PC-9 (cell line): ENCODE measurements at regions not wholly inside any gene's neighbourhood (a gene's known extent, or its start where the extent isn't known, plus 50 kb on each side); places are given as distances from the start of the nearest gene placed in this dataset.

Experiments used
- BruUV-seq: library from RNA; stranded (reverse); fragments of 400-500 nt; replicated peaks from 2 replicates; lab custom pipeline; 2021; lab: Mats Ljungman, UMichigan
- CTCF ChIA-PET: fragments of 300-600 bp; sonication (Branson Sonifier 250); formaldehyde crosslinking; loops from one replicate; lab custom pipeline; 2022; ENCODE audit warnings: antibody characterized with exemption; lab: Charles Lee
- POLR2A ChIA-PET: fragments of 300-600 bp; sonication (Branson Sonifier 250); formaldehyde crosslinking; loops from one replicate; lab custom pipeline; 2022; ENCODE audit warnings: antibody characterized with exemption; ENCODE audit not compliant: unreplicated experiment; lab: Charles Lee
- DNase-seq, 2 experiments: peaks; one replicate each; pipeline versions ENCODE4 v3.0.0 to v3.0.0-alpha.2; 2015 to 2022; ENCODE audit warnings: mixed read lengths in 1 of 2
- H2AFZ ChIP-seq: fragments of 200-600 bp; sonication (generic); 2 replicates; pipeline ENCODE4 v1.8.1; 2017; ENCODE audit warnings: antibody characterized with exemption
- H3F3A ChIP-seq: fragments of 200-600 bp; sonication (generic); 2 replicates; pipeline ENCODE4 v1.8.1; 2017; ENCODE audit warnings: antibody characterized with exemption, mild to moderate bottlenecking, low read depth; ENCODE audit not compliant: insufficient read depth
- H3K27ac ChIP-seq: fragments of 200-600 bp; sonication (generic); 2 replicates; pipeline ENCODE4 v1.6.1; 2016; ENCODE audit warnings: mixed run types
- H3K27me3 ChIP-seq: fragments of 200-600 bp; sonication (generic); 2 replicates; pipeline ENCODE4 v1.6.1; 2016; ENCODE audit warnings: low read depth, mixed run types; ENCODE audit not compliant: insufficient read depth
- H3K36me3 ChIP-seq: fragments of 200-600 bp; sonication (generic); 2 replicates; pipeline ENCODE4 v1.6.1; 2016; ENCODE audit warnings: low read depth, mixed run types
- H3K4me1 ChIP-seq: fragments of 200-600 bp; sonication (generic); replicated peaks from 2 replicates; pipeline ENCODE4 v1.6.1; 2016; ENCODE audit warnings: mixed run types; ENCODE audit not compliant: insufficient read depth
- H3K4me2 ChIP-seq: fragments of 200-600 bp; sonication (generic); 2 replicates; pipeline ENCODE4 v1.6.1; 2017; ENCODE audit warnings: mixed run types
- H3K4me3 ChIP-seq: fragments of 200-600 bp; sonication (generic); 2 replicates; pipeline ENCODE4 v1.6.1; 2016; ENCODE audit warnings: mixed run types
- H3K79me2 ChIP-seq: fragments of 200-600 bp; sonication (generic); 2 replicates; pipeline ENCODE4 v1.6.1; 2017; ENCODE audit warnings: low read depth, mixed run types
- H3K9me2 ChIP-seq: fragments of 200-600 bp; sonication (generic); 2 replicates; pipeline ENCODE4 v1.8.1; 2017; ENCODE audit warnings: mild to moderate bottlenecking; ENCODE audit not compliant: insufficient read depth
- H3K9me3 ChIP-seq: fragments of 200-600 bp; sonication (generic); 2 replicates; pipeline ENCODE4 v1.8.1; 2016; ENCODE audit warnings: low read depth; ENCODE audit not compliant: insufficient read depth
- H4K20me1 ChIP-seq: fragments of 200-600 bp; sonication (generic); 2 replicates; pipeline ENCODE4 v1.8.1; 2017; ENCODE audit not compliant: insufficient read depth
- EZH2 ChIP-seq: fragments of 200-600 bp; sonication (generic); IDR thresholded peaks from 2 replicates; pipeline ENCODE4 v1.8.0; 2017; ENCODE audit warnings: antibody characterized with exemption, low read depth
- intact Hi-C: fragments of 100-400 bp; cut with micrococcal nuclease; formaldehyde crosslinking; loops from one replicate; pipeline ENCODE4 v1.10.0; 2022; ENCODE audit not compliant: unreplicated experiment
- TF ChIP-seq, protein P1 (sequence below): fragments of 200-600 bp; sonication (generic); conservative IDR thresholded peaks from 2 replicates; pipeline ENCODE4 v1.6.1; 2017; ENCODE audit warnings: mixed run types, antibody characterized with exemption, mild to moderate bottlenecking, moderate library complexity

DNA sequence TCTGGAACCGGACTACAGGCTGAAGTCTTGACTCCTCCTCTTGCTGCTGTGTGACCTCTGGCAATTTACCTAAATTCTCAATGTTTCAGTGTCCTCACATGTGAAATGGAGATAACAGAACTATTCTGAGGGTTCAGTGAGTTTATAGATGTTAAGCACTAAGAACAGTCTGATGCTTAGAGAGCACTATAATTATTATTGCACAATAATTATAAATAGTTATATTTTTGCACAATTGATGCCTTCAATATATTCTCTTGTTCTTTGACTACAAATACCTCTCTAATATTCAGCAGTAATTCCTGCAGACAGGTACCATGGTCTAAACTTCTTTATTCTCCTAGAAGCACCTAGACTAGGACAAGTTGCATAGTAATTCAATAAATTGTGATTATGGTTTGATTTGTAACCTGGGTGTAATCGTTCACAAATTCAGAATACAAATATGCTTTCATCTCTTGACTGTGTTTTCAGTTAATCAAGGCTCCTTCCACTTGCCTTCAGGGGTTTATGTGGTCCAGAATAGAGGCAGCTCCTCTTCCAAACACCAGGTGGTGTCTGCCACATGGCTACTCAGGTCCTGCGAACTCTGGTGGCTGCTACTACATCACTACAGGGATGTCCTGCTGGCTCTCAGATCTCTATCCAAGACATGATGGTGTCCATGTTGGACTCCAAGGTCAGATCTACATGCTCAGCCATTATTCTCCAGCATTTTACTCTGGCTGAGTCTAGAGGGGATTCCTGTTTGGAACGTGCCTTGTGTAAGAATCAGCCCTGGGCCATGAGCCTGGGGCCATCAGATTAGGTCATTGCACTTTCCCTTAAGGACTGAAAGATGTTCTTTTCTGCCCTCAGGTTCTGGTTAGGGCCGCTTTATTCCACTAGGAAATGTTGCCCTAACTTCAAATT lies 103.4 kb downstream of the QRFPR start:
- Histone ChIP-seq H4K20me1 (no peaks in the 10 kb centered on the region), H3K4me3 (no peak overlapping the region), H3K4me1 (peaks cover under 1% of the 10 kb centered on the region; the same call in 1 of the 2 replicates), H3K27me3 (no peaks in the 10 kb centered on the region), H3K27ac (no peak overlapping the region), H3K79me2 (no peaks in the 10 kb centered on the region), H2AFZ (no peak overlapping the region), H3K9me3 (no peaks in the 10 kb centered on the region), H3K4me2 (no peak overlapping the region), H3K36me3 (no peaks in the 10 kb centered on the region), H3K9me2 (no peaks in the 10 kb centered on the region), H3F3A (peaks cover 8% of the 10 kb centered on the region)
- CTCF ChIA-PET = no interaction called here
- intact Hi-C loops = no loop called here
- TF ChIP-seq EZH2 = no peak
- TF ChIP-seq, protein P1, sequence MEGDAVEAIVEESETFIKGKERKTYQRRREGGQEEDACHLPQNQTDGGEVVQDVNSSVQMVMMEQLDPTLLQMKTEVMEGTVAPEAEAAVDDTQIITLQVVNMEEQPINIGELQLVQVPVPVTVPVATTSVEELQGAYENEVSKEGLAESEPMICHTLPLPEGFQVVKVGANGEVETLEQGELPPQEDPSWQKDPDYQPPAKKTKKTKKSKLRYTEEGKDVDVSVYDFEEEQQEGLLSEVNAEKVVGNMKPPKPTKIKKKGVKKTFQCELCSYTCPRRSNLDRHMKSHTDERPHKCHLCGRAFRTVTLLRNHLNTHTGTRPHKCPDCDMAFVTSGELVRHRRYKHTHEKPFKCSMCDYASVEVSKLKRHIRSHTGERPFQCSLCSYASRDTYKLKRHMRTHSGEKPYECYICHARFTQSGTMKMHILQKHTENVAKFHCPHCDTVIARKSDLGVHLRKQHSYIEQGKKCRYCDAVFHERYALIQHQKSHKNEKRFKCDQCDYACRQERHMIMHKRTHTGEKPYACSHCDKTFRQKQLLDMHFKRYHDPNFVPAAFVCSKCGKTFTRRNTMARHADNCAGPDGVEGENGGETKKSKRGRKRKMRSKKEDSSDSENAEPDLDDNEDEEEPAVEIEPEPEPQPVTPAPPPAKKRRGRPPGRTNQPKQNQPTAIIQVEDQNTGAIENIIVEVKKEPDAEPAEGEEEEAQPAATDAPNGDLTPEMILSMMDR = peak; percentile 47
- no peak for DNase-seq
- POLR2A ChIA-PET = no interaction called here
- no TSS peak for BruUV-seq

DNA sequence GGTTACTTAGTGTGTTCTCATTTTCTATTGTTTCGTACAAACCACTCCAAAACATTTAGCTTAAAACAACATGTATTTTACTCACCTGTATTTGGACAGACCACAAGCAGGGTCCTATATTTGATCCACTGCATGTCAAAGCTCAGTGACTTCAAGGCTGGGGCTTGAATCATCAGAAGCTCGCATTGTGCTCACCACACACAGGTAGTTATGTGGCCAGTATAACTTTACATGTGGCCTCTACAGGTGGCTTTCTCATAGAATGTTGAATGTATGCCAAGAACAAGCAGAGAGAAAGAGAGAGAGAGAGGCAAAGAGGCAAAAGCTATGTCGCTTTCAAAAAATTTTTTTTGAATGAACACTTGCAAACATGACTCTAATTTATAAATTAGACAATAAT lies 107.6 kb downstream of the QRFPR start:
- Histone ChIP-seq H3K4me2 (no peak overlapping the region), H3K27me3 (no peaks in the 10 kb centered on the region), H3K4me1 (peaks cover 15% of the 10 kb centered on the region), H3K79me2 (no peaks in the 10 kb centered on the region), H3F3A (peaks cover 13% of the 10 kb centered on the region), H4K20me1 (no peaks in the 10 kb centered on the region), H3K4me3 (no peak overlapping the region), H3K27ac (peak overlapping the region; percentile 29; the same call in 1 of the 2 replicates), H2AFZ (no peak overlapping the region), H3K36me3 (no peaks in the 10 kb centered on the region), H3K9me3 (no peaks in the 10 kb centered on the region), H3K9me2 (no peaks in the 10 kb centered on the region)
- no peak for DNase-seq
- no TSS peak for BruUV-seq
- ChIA-PET POLR2A (interaction anchor here (0.6 kb wide), 1 partner anchor 424 kb away, joined by 3 read pairs; the partner anchor contains the start of gene ANXA5), CTCF (no interaction called here)
- TF ChIP-seq EZH2 = no peak
- TF ChIP-seq, protein P1 = no peak
- intact Hi-C loops = loop anchor here (2.0 kb wide), 1 partner anchor 34 kb away; no protein-coding TSS in a partner anchor

DNA sequence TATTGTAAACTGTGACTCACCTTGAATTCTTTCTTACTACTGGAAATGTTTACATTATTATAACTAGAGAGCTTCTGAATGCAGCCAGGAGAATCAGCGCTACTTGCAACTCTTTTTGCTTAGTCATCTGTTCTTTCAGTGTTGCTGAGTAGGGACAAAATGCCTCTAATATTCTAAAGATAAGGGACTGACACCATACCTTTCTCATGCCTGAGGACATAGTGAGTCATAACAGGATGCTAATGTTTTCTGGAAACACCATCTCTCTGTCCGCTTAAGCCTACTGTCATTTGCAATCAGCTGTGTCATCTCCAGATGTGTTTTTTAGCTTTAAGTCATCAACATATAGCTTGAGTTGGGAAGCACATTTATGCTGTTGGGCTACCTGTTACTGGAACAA lies 108.3 kb downstream of the QRFPR start:
- Histone ChIP-seq H3K4me3 (no peak overlapping the region), H2AFZ (no peak overlapping the region), H3K9me3 (no peaks in the 10 kb centered on the region), H3K9me2 (no peaks in the 10 kb centered on the region), H3K27me3 (no peaks in the 10 kb centered on the region), H3K4me1 (peaks cover 15% of the 10 kb centered on the region), H3K36me3 (no peaks in the 10 kb centered on the region), H3F3A (peaks cover 13% of the 10 kb centered on the region), H3K27ac (peak overlapping the region; percentile 29), H3K4me2 (no peak overlapping the region), H3K79me2 (no peaks in the 10 kb centered on the region), H4K20me1 (no peaks in the 10 kb centered on the region)
- intact Hi-C loops = loop anchor here (2.0 kb wide), 1 partner anchor 34 kb away; no protein-coding TSS in a partner anchor
- DNase-seq = peak; percentile 20 to 84
- BruUV-seq = no TSS peak
- ChIA-PET POLR2A (no interaction called here), CTCF (interaction anchor here (0.6 to 1.2 kb wide), 4 partner anchors 19 to 98 kb away, joined by 3 read pairs; no protein-coding TSS in a partner anchor)
- TF ChIP-seq, protein P1 = no peak
- TF ChIP-seq EZH2 = no peak
